Astrocyte (in vitro differentiated cells and primary cell): ENCODE measurements at regions not wholly inside any gene's neighbourhood (a gene's known extent, or its start where the extent isn't known, plus 50 kb on each side); places are given as distances from the start of the nearest gene placed in this dataset.

ENCODE experiments used
- DNase-seq: peaks from one replicate; pipeline ENCODE4 v3.0.0-alpha.2; 2010; ENCODE audit warnings: low read depth
- FAIRE-seq: peaks from 2 replicates; lab custom pipeline; 2011; peaks lifted over from hg19 to GRCh38; lab: Jason Lieb, UNC
- H2AFZ ChIP-seq: 2 replicates; pipeline ENCODE4 v1.6.0; 2012; ENCODE audit warnings: low read depth, low read length, inconsistent platforms
- H3K27ac ChIP-seq: 2 replicates; pipeline ENCODE4 v1.5.1; 2011; ENCODE audit warnings: low read depth, low read length, inconsistent platforms
- H3K27me3 ChIP-seq: 2 replicates; pipeline ENCODE4 v1.6.0; 2011; ENCODE audit warnings: low read length, inconsistent platforms; ENCODE audit not compliant: insufficient read depth
- H3K36me3 ChIP-seq: 2 replicates; pipeline ENCODE4 v1.5.1; 2011; ENCODE audit warnings: low read length, inconsistent platforms; ENCODE audit not compliant: insufficient read depth
- H3K4me1 ChIP-seq: 2 replicates; pipeline ENCODE4 v1.5.1; 2011; ENCODE audit warnings: low read length, inconsistent platforms; ENCODE audit not compliant: insufficient read depth
- H3K4me2 ChIP-seq: 2 replicates; pipeline ENCODE4 v1.6.0; 2012; ENCODE audit warnings: low read length, inconsistent platforms
- H3K4me3 ChIP-seq: 2 replicates; pipeline ENCODE4 v1.5.1; 2011; ENCODE audit warnings: low read depth, mild to moderate bottlenecking, low read length, inconsistent platforms; ENCODE audit not compliant: insufficient read depth
- H3K79me2 ChIP-seq: 2 replicates; pipeline ENCODE4 v1.6.0; 2012; ENCODE audit warnings: mild to moderate bottlenecking, low read length, inconsistent platforms; ENCODE audit not compliant: insufficient read depth
- H3K9ac ChIP-seq: 2 replicates; pipeline ENCODE4 v1.6.0; 2012; ENCODE audit warnings: mild to moderate bottlenecking, low read length, inconsistent platforms
- H3K9me3 ChIP-seq: 2 replicates; pipeline ENCODE4 v1.5.1; 2012; ENCODE audit warnings: low read depth, mild to moderate bottlenecking, low read length, inconsistent platforms; ENCODE audit not compliant: insufficient read depth
- H4K20me1 ChIP-seq: 2 replicates; pipeline ENCODE4 v1.6.0; 2012; ENCODE audit warnings: low read length, inconsistent platforms; ENCODE audit not compliant: insufficient read depth
- H3K27ac Mint-ChIP-seq: one replicate; pipeline ENCODE4 v1.8.0; 2021; ENCODE audit warnings: mild to moderate bottlenecking, mixed read lengths; ENCODE audit not compliant: unreplicated experiment
- H3K27me3 Mint-ChIP-seq: one replicate; pipeline ENCODE4 v1.8.0; 2021; ENCODE audit warnings: low read depth, mixed read lengths; ENCODE audit not compliant: unreplicated experiment
- H3K36me3 Mint-ChIP-seq: one replicate; pipeline ENCODE4 v1.8.0; 2021; ENCODE audit warnings: low read depth, mixed read lengths; ENCODE audit not compliant: unreplicated experiment
- H3K4me1 Mint-ChIP-seq: one replicate; pipeline ENCODE4 v1.8.0; 2021; ENCODE audit warnings: low read depth, mixed read lengths; ENCODE audit not compliant: unreplicated experiment
- H3K4me3 Mint-ChIP-seq: one replicate; pipeline ENCODE4 v1.8.0; 2021; ENCODE audit warnings: mild to moderate bottlenecking, moderate library complexity, mixed read lengths; ENCODE audit not compliant: unreplicated experiment
- H3K9me3 Mint-ChIP-seq: one replicate; pipeline ENCODE4 v1.8.0; 2021; ENCODE audit warnings: mild to moderate bottlenecking, mixed read lengths; ENCODE audit not compliant: unreplicated experiment
- CTCF ChIP-seq: IDR thresholded peaks from 2 replicates; pipeline ENCODE4 v1.5.1; 2011; ENCODE audit warnings: low read depth, mild to moderate bottlenecking, inconsistent platforms, low read length, moderate library complexity; ENCODE audit not compliant: insufficient read depth
- EZH2 ChIP-seq: IDR thresholded peaks from 2 replicates; pipeline ENCODE4 v1.6.1; 2012; ENCODE audit warnings: mild to moderate bottlenecking, low read length, inconsistent platforms; ENCODE audit not compliant: insufficient read depth

- Histone ChIP-seq H3K27me3 (no peaks in the 10 kb centered on the region), H3K4me1 (no peaks in the 10 kb centered on the region), H3K4me2 (no peak overlapping the region), H3K27ac (no peak overlapping the region), H3K36me3 (no peaks in the 10 kb centered on the region), H4K20me1 (no peaks in the 10 kb centered on the region), H3K9ac (no peak overlapping the region), H3K9me3 (peaks cover 2% of the 10 kb centered on the region), H3K4me3 (no peak overlapping the region), H2AFZ (no peak overlapping the region), H3K79me2 (no peaks in the 10 kb centered on the region)
- FAIRE-seq (no peak), DNase-seq (no peak)
- Mint-ChIP-seq H3K9me3 (peaks cover 8% of the 10 kb centered on the region), H3K4me1 (peaks cover 23% of the 10 kb centered on the region), H3K27me3 (no peaks in the 10 kb centered on the region), H3K36me3 (no peaks in the 10 kb centered on the region), H3K27ac (no peak overlapping the region), H3K4me3 (no peak overlapping the region)
- TF ChIP-seq EZH2: no peak
- no peak for TF ChIP-seq CTCF
Observed at GRCh38 chr6:6920114-6920986, 187.4 kb upstream of the RREB1 start.

- no peaks in the 10 kb centered on the region for H3K27me3 ChIP-seq
- H3K27ac Mint-ChIP-seq: no peak overlapping the region
Observed at GRCh38 chr6:6920987-6921313, 186.8 kb upstream of the RREB1 start.

More at GRCh38 chr6:6920987-6921313, 186.8 kb upstream of the RREB1 start:
- peaks cover 23% of the 10 kb centered on the region for H3K4me1 Mint-ChIP-seq
- no peaks in the 10 kb centered on the region for H3K36me3 Mint-ChIP-seq
- Histone ChIP-seq H3K79me2 (no peaks in the 10 kb centered on the region), H3K9ac (no peak overlapping the region), H3K4me3 (no peak overlapping the region), H4K20me1 (no peaks in the 10 kb centered on the region), H3K4me2 (no peak overlapping the region), H3K4me1 (no peaks in the 10 kb centered on the region), H2AFZ (no peak overlapping the region), H3K9me3 (peaks cover 2% of the 10 kb centered on the region), H3K27ac (no peak overlapping the region), H3K36me3 (no peaks in the 10 kb centered on the region)
- FAIRE-seq (no peak), DNase-seq (no peak)
- no peak overlapping the region for H3K4me3 Mint-ChIP-seq
- H3K9me3 Mint-ChIP-seq: peaks cover 8% of the 10 kb centered on the region
- no peaks in the 10 kb centered on the region for H3K27me3 Mint-ChIP-seq
- no peak for TF ChIP-seq CTCF
- no peak for TF ChIP-seq EZH2
